ENCODE measurements at regions not wholly inside any gene's neighbourhood (a gene's known extent, or its start where the extent isn't known, plus 50 kb on each side); places are given as distances from the start of the nearest gene placed in this dataset.

DNA sequence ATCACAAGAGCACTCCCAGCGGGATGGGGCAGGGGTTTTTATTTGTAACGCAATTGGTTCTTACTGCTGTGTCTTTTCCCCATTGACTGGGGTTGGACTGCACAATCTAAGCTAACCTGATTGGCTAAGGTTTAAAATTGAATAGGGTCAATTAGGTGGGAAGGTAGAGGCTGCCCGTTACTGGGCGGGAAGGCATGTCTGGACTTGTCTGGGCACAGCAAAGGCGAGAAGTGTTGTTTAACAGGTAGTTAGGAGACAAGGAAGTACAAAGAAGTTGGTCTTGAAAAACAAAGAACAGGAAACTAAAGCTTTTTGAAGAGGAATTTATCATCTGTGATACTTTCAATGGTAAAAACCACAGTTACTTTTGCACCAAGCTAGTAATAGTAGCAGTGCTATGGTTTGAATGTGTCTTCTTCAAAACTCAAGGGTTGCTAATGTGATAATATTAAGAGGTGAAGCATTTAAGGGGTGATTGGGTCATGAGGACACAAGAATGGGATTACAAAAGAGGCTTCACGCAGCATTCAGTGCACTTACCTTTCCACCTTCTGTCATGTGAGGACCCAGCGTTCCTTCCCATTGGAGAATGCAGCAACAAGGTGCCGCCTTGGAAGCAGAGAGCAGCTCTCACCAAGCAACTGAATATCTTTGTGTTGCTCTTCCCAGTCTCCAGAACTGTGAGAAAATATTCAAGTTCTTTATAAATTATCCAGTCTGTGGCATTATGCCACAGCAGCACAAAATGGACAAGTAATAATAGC lies 875.5 kb upstream of the SORCS1 start:
- TF ChIP-seq EGR1 (IDR thresholded peaks at IDR 0.05) (no peak), CREB1 (IDR thresholded peaks at IDR 0.05; ENCODE audit: low read depth) (no peak), FOXM1 (IDR thresholded peaks at IDR 0.05; ENCODE audit: borderline replicate concordance, low read depth) (no peak), TAF1 (IDR thresholded peaks at IDR 0.05; ENCODE audit: low read depth) (no peak), YY1 (IDR thresholded peaks at IDR 0.05; ENCODE audit: low read depth) (no peak), TEAD4 (IDR thresholded peaks at IDR 0.05) (no peak), RAD21 (IDR thresholded peaks at IDR 0.05; ENCODE audit: low read depth) (no peak)

DNA sequence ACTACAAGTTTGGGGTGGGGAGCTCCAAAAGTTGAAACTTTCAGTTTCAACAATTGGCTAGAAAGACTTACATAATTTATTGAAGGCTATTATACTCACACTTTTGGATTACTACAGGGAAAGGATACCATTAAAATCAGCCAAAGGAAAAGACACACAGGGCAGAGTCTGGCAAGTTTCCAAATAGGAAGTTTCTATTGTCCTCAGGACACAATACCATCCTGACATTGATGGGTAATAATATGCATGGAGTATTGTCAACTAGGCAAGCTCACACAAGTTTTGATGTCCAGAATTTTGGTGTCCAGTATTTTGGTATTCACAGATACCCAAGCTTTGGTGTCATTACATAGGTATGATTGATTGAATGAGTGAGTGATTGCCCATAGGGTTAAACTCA lies 872.6 kb upstream of the SORCS1 start:
- TF ChIP-seq ZBTB7A (IDR thresholded peaks at IDR 0.05; ENCODE audit: low read depth): no peak
- TF ChIP-seq FOXM1 (IDR thresholded peaks at IDR 0.05; ENCODE audit: borderline replicate concordance, low read depth): no peak
- TF ChIP-seq, protein P1, sequence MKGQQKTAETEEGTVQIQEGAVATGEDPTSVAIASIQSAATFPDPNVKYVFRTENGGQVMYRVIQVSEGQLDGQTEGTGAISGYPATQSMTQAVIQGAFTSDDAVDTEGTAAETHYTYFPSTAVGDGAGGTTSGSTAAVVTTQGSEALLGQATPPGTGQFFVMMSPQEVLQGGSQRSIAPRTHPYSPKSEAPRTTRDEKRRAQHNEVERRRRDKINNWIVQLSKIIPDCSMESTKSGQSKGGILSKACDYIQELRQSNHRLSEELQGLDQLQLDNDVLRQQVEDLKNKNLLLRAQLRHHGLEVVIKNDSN (IDR thresholded peaks at IDR 0.05): no peak
- no peak for TF ChIP-seq CEBPB (IDR thresholded peaks at IDR 0.05)
- TF ChIP-seq TEAD4 (IDR thresholded peaks at IDR 0.05): no peak
- TF ChIP-seq, protein P2, sequence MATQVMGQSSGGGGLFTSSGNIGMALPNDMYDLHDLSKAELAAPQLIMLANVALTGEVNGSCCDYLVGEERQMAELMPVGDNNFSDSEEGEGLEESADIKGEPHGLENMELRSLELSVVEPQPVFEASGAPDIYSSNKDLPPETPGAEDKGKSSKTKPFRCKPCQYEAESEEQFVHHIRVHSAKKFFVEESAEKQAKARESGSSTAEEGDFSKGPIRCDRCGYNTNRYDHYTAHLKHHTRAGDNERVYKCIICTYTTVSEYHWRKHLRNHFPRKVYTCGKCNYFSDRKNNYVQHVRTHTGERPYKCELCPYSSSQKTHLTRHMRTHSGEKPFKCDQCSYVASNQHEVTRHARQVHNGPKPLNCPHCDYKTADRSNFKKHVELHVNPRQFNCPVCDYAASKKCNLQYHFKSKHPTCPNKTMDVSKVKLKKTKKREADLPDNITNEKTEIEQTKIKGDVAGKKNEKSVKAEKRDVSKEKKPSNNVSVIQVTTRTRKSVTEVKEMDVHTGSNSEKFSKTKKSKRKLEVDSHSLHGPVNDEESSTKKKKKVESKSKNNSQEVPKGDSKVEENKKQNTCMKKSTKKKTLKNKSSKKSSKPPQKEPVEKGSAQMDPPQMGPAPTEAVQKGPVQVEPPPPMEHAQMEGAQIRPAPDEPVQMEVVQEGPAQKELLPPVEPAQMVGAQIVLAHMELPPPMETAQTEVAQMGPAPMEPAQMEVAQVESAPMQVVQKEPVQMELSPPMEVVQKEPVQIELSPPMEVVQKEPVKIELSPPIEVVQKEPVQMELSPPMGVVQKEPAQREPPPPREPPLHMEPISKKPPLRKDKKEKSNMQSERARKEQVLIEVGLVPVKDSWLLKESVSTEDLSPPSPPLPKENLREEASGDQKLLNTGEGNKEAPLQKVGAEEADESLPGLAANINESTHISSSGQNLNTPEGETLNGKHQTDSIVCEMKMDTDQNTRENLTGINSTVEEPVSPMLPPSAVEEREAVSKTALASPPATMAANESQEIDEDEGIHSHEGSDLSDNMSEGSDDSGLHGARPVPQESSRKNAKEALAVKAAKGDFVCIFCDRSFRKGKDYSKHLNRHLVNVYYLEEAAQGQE (IDR thresholded peaks at IDR 0.05; ENCODE audit: low read depth): no peak
- no peak for TF ChIP-seq RAD21 (IDR thresholded peaks at IDR 0.05; ENCODE audit: low read depth)
- TF ChIP-seq, protein P3, sequence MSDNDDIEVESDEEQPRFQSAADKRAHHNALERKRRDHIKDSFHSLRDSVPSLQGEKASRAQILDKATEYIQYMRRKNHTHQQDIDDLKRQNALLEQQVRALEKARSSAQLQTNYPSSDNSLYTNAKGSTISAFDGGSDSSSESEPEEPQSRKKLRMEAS (IDR thresholded peaks at IDR 0.05): no peak
- TF ChIP-seq YY1 (IDR thresholded peaks at IDR 0.05; ENCODE audit: low read depth): no peak
- no peak for TF ChIP-seq CREB1 (IDR thresholded peaks at IDR 0.05; ENCODE audit: low read depth)
- no peak for TF ChIP-seq EP300 (IDR thresholded peaks at IDR 0.05; ENCODE audit: borderline replicate concordance)
- TF ChIP-seq TAF1 (IDR thresholded peaks at IDR 0.05; ENCODE audit: low read depth): no peak
- TF ChIP-seq EGR1 (IDR thresholded peaks at IDR 0.05): no peak

DNA sequence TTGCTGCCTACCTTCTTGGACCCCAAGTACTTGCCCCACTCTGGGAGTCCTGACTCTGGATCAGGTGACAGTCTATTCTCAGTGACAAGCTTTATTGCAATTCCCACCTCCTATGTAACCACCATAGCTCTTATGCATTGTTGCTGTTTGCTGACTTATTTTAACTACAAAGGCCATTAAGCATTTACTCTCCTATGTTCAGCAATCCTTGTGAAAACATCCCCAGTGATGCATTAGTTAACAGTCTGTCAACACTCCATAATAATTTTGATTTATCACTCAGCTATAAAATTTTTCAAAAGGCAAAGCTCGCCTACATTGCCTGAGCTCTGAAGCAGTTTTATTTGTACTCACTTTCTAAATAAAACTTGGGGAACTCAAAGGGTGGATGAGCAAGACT lies 871.8 kb upstream of the SORCS1 start:
- TF ChIP-seq EP300 (IDR thresholded peaks at IDR 0.05; ENCODE audit: borderline replicate concordance) (no peak), EGR1 (IDR thresholded peaks at IDR 0.05) (no peak), ZBTB7A (IDR thresholded peaks at IDR 0.05; ENCODE audit: low read depth) (no peak), RAD21 (IDR thresholded peaks at IDR 0.05; ENCODE audit: low read depth) (no peak)
- TF ChIP-seq, protein P2 (IDR thresholded peaks at IDR 0.05; ENCODE audit: low read depth): no peak
- TF ChIP-seq, protein P3 (IDR thresholded peaks at IDR 0.05): no peak

DNA sequence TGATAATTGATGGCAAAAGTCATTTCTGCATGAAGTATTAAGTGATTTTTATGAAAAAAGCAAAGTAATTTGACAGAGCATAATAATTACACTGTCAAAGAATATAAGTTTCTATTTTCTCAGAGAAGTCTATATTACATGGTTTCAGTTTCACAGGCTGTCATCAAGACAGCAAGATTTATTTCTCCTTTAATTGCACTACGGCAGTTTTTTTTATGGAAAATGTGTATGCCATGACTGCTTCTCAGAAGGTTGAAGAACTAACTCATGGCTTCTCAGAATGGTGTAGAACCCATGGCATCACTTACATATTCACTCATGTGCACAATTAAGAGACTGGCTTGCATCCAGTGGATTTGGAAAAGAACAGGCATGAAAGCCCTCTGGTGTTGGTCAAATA lies 870.3 kb upstream of the SORCS1 start:
- TF ChIP-seq, protein P1 (IDR thresholded peaks at IDR 0.05): no peak
- TF ChIP-seq TCF12 (IDR thresholded peaks at IDR 0.05; ENCODE audit: low read depth) (no peak), EP300 (IDR thresholded peaks at IDR 0.05; ENCODE audit: borderline replicate concordance) (no peak), RAD21 (IDR thresholded peaks at IDR 0.05; ENCODE audit: low read depth) (no peak), CEBPB (IDR thresholded peaks at IDR 0.05) (no peak), YY1 (IDR thresholded peaks at IDR 0.05; ENCODE audit: low read depth) (no peak), FOXM1 (IDR thresholded peaks at IDR 0.05; ENCODE audit: borderline replicate concordance, low read depth) (no peak), CREB1 (IDR thresholded peaks at IDR 0.05; ENCODE audit: low read depth) (no peak), NFIC (IDR thresholded peaks at IDR 0.05) (no peak), TEAD4 (IDR thresholded peaks at IDR 0.05) (no peak), EGR1 (IDR thresholded peaks at IDR 0.05) (no peak), TAF1 (IDR thresholded peaks at IDR 0.05; ENCODE audit: low read depth) (no peak), ZBTB7A (IDR thresholded peaks at IDR 0.05; ENCODE audit: low read depth) (no peak)
- TF ChIP-seq, protein P2 (IDR thresholded peaks at IDR 0.05; ENCODE audit: low read depth): no peak
- TF ChIP-seq, protein P3 (IDR thresholded peaks at IDR 0.05): no peak

All from Ishikawa (cell line).